ENCODE measurements at regions not wholly inside any gene's neighbourhood (a gene's known extent, or its start where the extent isn't known, plus 50 kb on each side); places are given as distances from the start of the nearest gene placed in this dataset.

- TF ChIP-seq CTCF (IDR thresholded peaks at IDR 0.05) (no peak), POLR2A (IDR thresholded peaks at IDR 0.05; ENCODE audit: low read depth) (no peak), EP300 (IDR thresholded peaks at IDR 0.05) (no peak)
These were observed 126.2 kb downstream of the HNRNPD start for GRCh38 chr4:82247629-82248028.
